ENCODE measurements at regions not wholly inside any gene's neighbourhood (a gene's known extent, or its start where the extent isn't known, plus 50 kb on each side); places are given as distances from the start of the nearest gene placed in this dataset.

GRCh38 chr2:769771-770170 is 92.6 kb upstream of the TMEM18 start:
- no peak overlapping the region for H3T11ph ChIP-seq (ENCODE audit: low read length)
- H3K9me3 ChIP-seq (ENCODE audit: control insufficient read depth, low read depth, low read length): no peaks in the 10 kb centered on the region
- no peak overlapping the region for H2AK5ac ChIP-seq (ENCODE audit: insufficient read length, low read length)
- H2BK15ac ChIP-seq (ENCODE audit: low read depth, low read length): no peak overlapping the region
- H2BK120ac ChIP-seq (ENCODE audit: low read depth, low read length, poor library complexity, severe bottlenecking): no peak overlapping the region
- H3K4ac ChIP-seq (ENCODE audit: low read depth, low read length): no peak overlapping the region
- H2BK12ac ChIP-seq (ENCODE audit: insufficient read length, low read depth, low read length): no peak overlapping the region
- no peak overlapping the region for H3K9ac ChIP-seq (ENCODE audit: extremely low read depth, insufficient read length, low read length)
- no peak overlapping the region for H4K8ac ChIP-seq (replicated peaks; ENCODE audit: insufficient read length, low read depth, low read length)
- TF ChIP-seq, protein P1, sequence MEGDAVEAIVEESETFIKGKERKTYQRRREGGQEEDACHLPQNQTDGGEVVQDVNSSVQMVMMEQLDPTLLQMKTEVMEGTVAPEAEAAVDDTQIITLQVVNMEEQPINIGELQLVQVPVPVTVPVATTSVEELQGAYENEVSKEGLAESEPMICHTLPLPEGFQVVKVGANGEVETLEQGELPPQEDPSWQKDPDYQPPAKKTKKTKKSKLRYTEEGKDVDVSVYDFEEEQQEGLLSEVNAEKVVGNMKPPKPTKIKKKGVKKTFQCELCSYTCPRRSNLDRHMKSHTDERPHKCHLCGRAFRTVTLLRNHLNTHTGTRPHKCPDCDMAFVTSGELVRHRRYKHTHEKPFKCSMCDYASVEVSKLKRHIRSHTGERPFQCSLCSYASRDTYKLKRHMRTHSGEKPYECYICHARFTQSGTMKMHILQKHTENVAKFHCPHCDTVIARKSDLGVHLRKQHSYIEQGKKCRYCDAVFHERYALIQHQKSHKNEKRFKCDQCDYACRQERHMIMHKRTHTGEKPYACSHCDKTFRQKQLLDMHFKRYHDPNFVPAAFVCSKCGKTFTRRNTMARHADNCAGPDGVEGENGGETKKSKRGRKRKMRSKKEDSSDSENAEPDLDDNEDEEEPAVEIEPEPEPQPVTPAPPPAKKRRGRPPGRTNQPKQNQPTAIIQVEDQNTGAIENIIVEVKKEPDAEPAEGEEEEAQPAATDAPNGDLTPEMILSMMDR (conservative IDR thresholded peaks at IDR 0.05): no peak
- H2AFZ ChIP-seq (ENCODE audit: low read length): no peak overlapping the region
- peak overlapping the region in 1 of 3 experiments; percentile 63; a peak in 1 of 7 replicates for H3K27ac Mint-ChIP-seq
- H3K18ac ChIP-seq (ENCODE audit: insufficient read length, low read depth, low read length): no peak overlapping the region
- no peak overlapping the region for H2BK20ac ChIP-seq (ENCODE audit: low read depth, low read length, poor library complexity, severe bottlenecking)
- H3K9me3 Mint-ChIP-seq: peaks cover 0 to 5% of the 10 kb centered on the region in 2 experiments; a peak in 2 of 5 replicates
- H4K5ac ChIP-seq (ENCODE audit: insufficient read length, low read depth, low read length): no peak overlapping the region
- no peak overlapping the region for H3K27ac ChIP-seq (ENCODE audit: insufficient read length, low read depth, low read length)
- no peak overlapping the region for H4K91ac ChIP-seq (ENCODE audit: insufficient read length, low read depth, low read length)
- DNase-seq: no peak
- H3K23ac ChIP-seq (ENCODE audit: insufficient read length, low read depth, low read length): no peak overlapping the region
- no peak overlapping the region for H3K4me2 ChIP-seq (ENCODE audit: insufficient read depth, insufficient read length, low read length)
- no peaks in the 10 kb centered on the region for H3K79me1 ChIP-seq (ENCODE audit: insufficient read depth, low read depth, low read length, poor library complexity, severe bottlenecking)
- no peaks in the 10 kb centered on the region for H3K23me2 ChIP-seq (ENCODE audit: insufficient read length, low read depth, low read length, poor library complexity, severe bottlenecking)
- H3K14ac ChIP-seq (ENCODE audit: insufficient read depth, low read length): no peak overlapping the region
- no peaks in the 10 kb centered on the region; a peak in 1 of 7 replicates for H3K36me3 Mint-ChIP-seq (ENCODE audit: insufficient read depth in 1 of 3, low read depth in 3 of 3)
- no peak overlapping the region for H2BK5ac ChIP-seq (ENCODE audit: insufficient read length, low read length)
- no CpG with 5 or more reads among the region's 2 CpGs for WGBS (ENCODE audit: extremely low coverage, insufficient read length, low lambda C conversion rate)
- no peak overlapping the region for H3K56ac ChIP-seq (ENCODE audit: insufficient read length, low read depth, low read length)
- no peaks in the 10 kb centered on the region for H3K27me3 ChIP-seq (ENCODE audit: insufficient read depth, low read length)
- no peaks in the 10 kb centered on the region for H3K4me1 ChIP-seq (ENCODE audit: insufficient read depth, low read length)
- H3K4me1 Mint-ChIP-seq: peaks cover 18 to 27% of the 10 kb centered on the region in 2 experiments
- no peaks in the 10 kb centered on the region for H4K20me1 ChIP-seq (ENCODE audit: control insufficient read depth, insufficient read depth, insufficient read length)
- no peaks in the 10 kb centered on the region for H3K79me2 ChIP-seq (ENCODE audit: insufficient read depth, low read length)
- H3K27me3 Mint-ChIP-seq (ENCODE audit: low read depth): no peaks in the 10 kb centered on the region; the same call in 1 of the 2 replicates
- H3K4me3 Mint-ChIP-seq: no peak overlapping the region

Measured in H9 (cell line).